HepG2 (cell line): ENCODE measurements at regions not wholly inside any gene's neighbourhood (a gene's known extent, or its start where the extent isn't known, plus 50 kb on each side); places are given as distances from the start of the nearest gene placed in this dataset.

ENCODE experiments used
- CTCF ChIP-seq: sonication (generic); formaldehyde crosslinking; IDR thresholded peaks from 2 replicates; pipeline ENCODE4 v1.5.0; 2020; ENCODE audit warnings: mild to moderate bottlenecking, missing genetic modification reagents, moderate library complexity
- GPN1 ChIP-seq: sonication (generic); formaldehyde crosslinking; IDR thresholded peaks from 2 replicates; pipeline ENCODE4 v1.5.1; 2020; ENCODE audit warnings: missing genetic modification reagents, borderline replicate concordance
- RBM39 ChIP-seq: fragments of 200-400 bp; formaldehyde crosslinking; IDR thresholded peaks from one replicate; pipeline ENCODE4 v1.6.1; 2018; ENCODE audit warnings: antibody characterized with exemption, mild to moderate bottlenecking, low read depth, low read length; ENCODE audit not compliant: poor library complexity, severe bottlenecking
- TOE1 ChIP-seq: sonication (generic); formaldehyde crosslinking; IDR thresholded peaks from 2 replicates; pipeline ENCODE4 v1.4.0; 2020; ENCODE audit warnings: mild to moderate bottlenecking, missing genetic modification reagents
- USF2 ChIP-seq, 2 experiments: sonication (generic) in 1 of 2; formaldehyde crosslinking in 1 of 2; IDR thresholded peaks; 2 replicates each; pipeline versions ENCODE4 v1.5.1 to v1.6.1; 2011 to 2020; ENCODE audit warnings: borderline replicate concordance in 1 of 2, low read depth in 1 of 2, low read length in 1 of 2, mild to moderate bottlenecking in 1 of 2, missing genetic modification reagents in 1 of 2, moderate library complexity in 1 of 2
- ZNF552 ChIP-seq: sonication (generic); formaldehyde crosslinking; IDR thresholded peaks from 2 replicates; pipeline ENCODE4 v1.9.0; 2022; ENCODE audit warnings: missing genetic modification reagents, mild to moderate bottlenecking, borderline replicate concordance
- ZSCAN12 ChIP-seq: sonication (generic); formaldehyde crosslinking; IDR thresholded peaks from 2 replicates; pipeline ENCODE4 v1.9.0; 2021; ENCODE audit warnings: mild to moderate bottlenecking, missing genetic modification reagents

DNA sequence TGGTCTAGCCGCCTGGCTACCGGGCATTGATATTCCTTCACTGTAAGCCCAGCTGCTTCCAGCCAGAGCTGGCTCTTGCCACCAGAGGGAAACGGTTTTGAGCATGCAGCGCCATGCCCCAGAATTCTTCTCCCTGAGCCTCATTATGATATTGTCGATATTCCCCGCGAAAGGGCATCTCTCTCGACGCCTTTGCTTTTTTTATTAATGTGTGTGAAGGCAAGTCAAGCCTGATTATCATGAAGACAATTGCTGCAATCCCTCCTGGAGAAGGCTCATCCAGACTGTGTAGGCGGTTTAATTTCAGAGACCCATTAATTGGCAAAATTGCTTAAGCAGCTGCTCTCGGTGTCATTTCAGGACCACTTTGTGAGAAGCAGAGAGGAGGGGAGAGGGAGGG lies 321.2 kb upstream of the TLE3 start:
- TF ChIP-seq TOE1 = no peak
- TF ChIP-seq USF2 (IDR thresholded peaks at IDR 0.05; ENCODE audit: low read depth, low read length) = no peak
- no peak for TF ChIP-seq USF2 (CRISPR knock-in tag; IDR thresholded peaks at IDR 0.05; ENCODE audit: borderline replicate concordance)
- TF ChIP-seq RBM39 = no peak
- no peak for TF ChIP-seq GPN1
- no peak for TF ChIP-seq ZSCAN12 (CRISPR knock-in tag)
- no peak for TF ChIP-seq CTCF (CRISPR knock-in tag)
- TF ChIP-seq ZNF552 = no peak
